HepG2 (cell line): ENCODE measurements at regions not wholly inside any gene's neighbourhood (a gene's known extent, or its start where the extent isn't known, plus 50 kb on each side); places are given as distances from the start of the nearest gene placed in this dataset.

ENCODE experiments used
- ATAC-seq: fragments of 200-7000 bp; cut with Tn5 transposase; 3 replicates; pipeline ENCODE4 v1.9.1; 2020; ENCODE audit warnings: mild to moderate bottlenecking, moderate library complexity
- BruUV-seq: library from RNA; stranded (reverse); fragments of 400-500 nt; replicated peaks from 2 replicates; lab custom pipeline; 2021; lab: Mats Ljungman, UMichigan
- CTCF ChIA-PET: fragments of 300-600 bp; formaldehyde crosslinking; extraction: SDS; loops from one replicate; lab custom pipeline; 2021; ENCODE audit warnings: low total read pairs, inconsistent platforms, low intra/inter-chr PET ratio; lab: Yijun Ruan, JAX
- POLR2A ChIA-PET: fragments of 350-600 bp; sonication (Branson Sonifier 250); formaldehyde crosslinking; loops from one replicate; lab custom pipeline; 2020; ENCODE audit warnings: antibody characterized with exemption, inconsistent platforms; lab: Yijun Ruan, JAX
- DNase-seq: peaks from one replicate; pipeline ENCODE4 v3.0.0-alpha.2; 2015; ENCODE audit warnings: low spot score
- FAIRE-seq: peaks from 3 replicates; lab custom pipeline; 2011; peaks lifted over from hg19 to GRCh38; lab: Jason Lieb, UNC
- H2AFZ ChIP-seq: one replicate; pipeline ENCODE4 v1.6.1; 2011; ENCODE audit warnings: low read length, inconsistent platforms
- H3K27ac ChIP-seq: fragments of 300-600 bp; 3 replicates; pipeline ENCODE4 v1.8.0; 2011; ENCODE audit warnings: mixed run types, mild to moderate bottlenecking, mixed read lengths, low read length, inconsistent platforms; ENCODE audit not compliant: insufficient read depth; ENCODE audit errors: extremely low read length
- H3K27me3 ChIP-seq, 2 experiments: fragments of 200-600 bp in 1 of 2; 2 replicates in 1 of 2; 3 replicates in 1 of 2; pipeline versions ENCODE4 v1.6.0 to v1.8.0; 2011; ENCODE audit warnings: low read length in 2 of 2, mild to moderate bottlenecking in 2 of 2, moderate library complexity in 2 of 2, inconsistent platforms in 1 of 2; ENCODE audit not compliant: insufficient read depth in 2 of 2, control insufficient read depth in 1 of 2
- H3K36me3 ChIP-seq, 2 experiments: fragments of 200-600 bp in 1 of 2; replicated peaks in 1 of 2; 2 replicates in 1 of 2; 3 replicates in 1 of 2; pipeline versions ENCODE4 v1.5.1 to v1.8.0; 2011; ENCODE audit warnings: low read length in 2 of 2, inconsistent platforms in 1 of 2; ENCODE audit not compliant: insufficient read depth in 2 of 2, control insufficient read depth in 1 of 2
- H3K4me1 ChIP-seq: 2 replicates; pipeline ENCODE4 v1.5.1; 2012; ENCODE audit warnings: low read length, inconsistent platforms; ENCODE audit not compliant: insufficient read depth
- H3K4me2 ChIP-seq: 2 replicates; pipeline ENCODE4 v1.6.0; 2011; ENCODE audit warnings: low read depth, low read length, inconsistent platforms
- H3K4me3 ChIP-seq, 3 experiments: fragments of 200-600 bp in 1 of 3; sonication (generic), shearing (Covaris generic) in 1 of 3; replicated peaks in 1 of 3; 2 replicates each; pipeline ENCODE4 v1.5.1; 2011 to 2016; ENCODE audit warnings: low read length in 3 of 3, inconsistent platforms in 2 of 3, low read depth in 2 of 3, mild to moderate bottlenecking in 2 of 3, control low read depth in 1 of 3, mixed read lengths in 1 of 3; ENCODE audit not compliant: insufficient read depth in 1 of 3
- H3K79me2 ChIP-seq: one replicate; pipeline ENCODE4 v1.6.1; 2011; ENCODE audit warnings: low read length, inconsistent platforms; ENCODE audit not compliant: insufficient read depth
- H3K9ac ChIP-seq: 2 replicates; pipeline ENCODE4 v1.6.0; 2011; ENCODE audit warnings: mild to moderate bottlenecking, low read depth, low read length, inconsistent platforms; ENCODE audit not compliant: insufficient read depth
- H3K9me3 ChIP-seq: 2 replicates; pipeline ENCODE4 v1.5.1; 2012; ENCODE audit warnings: mild to moderate bottlenecking, low read length
- H4K20me1 ChIP-seq: 2 replicates; pipeline ENCODE4 v1.6.0; 2011; ENCODE audit warnings: inconsistent platforms, mild to moderate bottlenecking, low read length, moderate library complexity; ENCODE audit not compliant: insufficient read depth
- CEBPG ChIP-seq: IDR thresholded peaks from 2 replicates; pipeline ENCODE4 v1.6.1; 2016
- GATAD2A ChIP-seq: IDR thresholded peaks from 2 replicates; pipeline ENCODE4 v1.6.1; 2016
- TMF1 ChIP-seq: sonication (generic); formaldehyde crosslinking; IDR thresholded peaks from 2 replicates; pipeline ENCODE4 v1.8.1; 2022; ENCODE audit warnings: low read depth, missing genetic modification reagents
- ZBTB21 ChIP-seq: sonication (generic); formaldehyde crosslinking; IDR thresholded peaks from 2 replicates; pipeline ENCODE4 v1.4.0; 2020; ENCODE audit warnings: missing genetic modification reagents
- ZFP36 ChIP-seq: fragments of 150-350 bp; IDR thresholded peaks from 2 replicates; pipeline ENCODE4 v1.6.1; 2018; ENCODE audit warnings: borderline replicate concordance, low read length, low read depth; ENCODE audit not compliant: partially characterized antibody
- ZNF501 ChIP-seq: sonication (generic); formaldehyde crosslinking; IDR thresholded peaks from 2 replicates; pipeline ENCODE4 v1.5.1; 2020; ENCODE audit warnings: mild to moderate bottlenecking, moderate library complexity, missing genetic modification reagents
- ZNF607 ChIP-seq: sonication (generic); formaldehyde crosslinking; IDR thresholded peaks from 2 replicates; pipeline ENCODE4 v1.5.1; 2020; ENCODE audit warnings: missing genetic modification reagents, mild to moderate bottlenecking, borderline replicate concordance
- ZNF660 ChIP-seq: sonication (generic); formaldehyde crosslinking; IDR thresholded peaks from 2 replicates; pipeline ENCODE4 v1.5.1; 2020; ENCODE audit warnings: mild to moderate bottlenecking, low read depth, missing genetic modification reagents, borderline replicate concordance
- ZNF775 ChIP-seq: sonication (generic); formaldehyde crosslinking; IDR thresholded peaks from 2 replicates; pipeline ENCODE4 v1.4.0; 2020; ENCODE audit warnings: missing genetic modification reagents, mild to moderate bottlenecking, moderate library complexity, borderline replicate concordance
- ZZZ3 ChIP-seq: sonication (generic); formaldehyde crosslinking; IDR thresholded peaks from 2 replicates; pipeline ENCODE4 v1.4.0; 2020; ENCODE audit warnings: missing genetic modification reagents, mild to moderate bottlenecking, borderline replicate concordance
- WGBS: methylation state at CpG from one replicate; pipeline ENCODE4 v1.1.6; 2017; ENCODE audit warnings: low lambda C conversion rate; 5-methylcytosine and 5-hydroxymethylcytosine counted together
- in situ Hi-C: cut with HindIII; loops from 2 replicates; pipeline ENCODE4 v1.10.0; 2017; ENCODE audit warnings: low pct_unique_long_range_greater_than_20kb; ENCODE audit not compliant: extremely low pct_ligation_motif_present
- intact Hi-C: fragments of 100-400 bp; cut with micrococcal nuclease; formaldehyde crosslinking; loops from one replicate; pipeline ENCODE4 v1.10.0; 2022; ENCODE audit not compliant: unreplicated experiment
- TF ChIP-seq, protein P1 (sequence below): sonication (generic); formaldehyde crosslinking; IDR thresholded peaks from 2 replicates; pipeline ENCODE4 v1.4.0; 2020; ENCODE audit warnings: missing genetic modification reagents
- TF ChIP-seq, protein P2 (sequence below): sonication (generic); formaldehyde crosslinking; IDR thresholded peaks from 2 replicates; pipeline ENCODE4 v1.5.1; 2020; ENCODE audit warnings: mild to moderate bottlenecking, moderate library complexity, missing genetic modification reagents

DNA sequence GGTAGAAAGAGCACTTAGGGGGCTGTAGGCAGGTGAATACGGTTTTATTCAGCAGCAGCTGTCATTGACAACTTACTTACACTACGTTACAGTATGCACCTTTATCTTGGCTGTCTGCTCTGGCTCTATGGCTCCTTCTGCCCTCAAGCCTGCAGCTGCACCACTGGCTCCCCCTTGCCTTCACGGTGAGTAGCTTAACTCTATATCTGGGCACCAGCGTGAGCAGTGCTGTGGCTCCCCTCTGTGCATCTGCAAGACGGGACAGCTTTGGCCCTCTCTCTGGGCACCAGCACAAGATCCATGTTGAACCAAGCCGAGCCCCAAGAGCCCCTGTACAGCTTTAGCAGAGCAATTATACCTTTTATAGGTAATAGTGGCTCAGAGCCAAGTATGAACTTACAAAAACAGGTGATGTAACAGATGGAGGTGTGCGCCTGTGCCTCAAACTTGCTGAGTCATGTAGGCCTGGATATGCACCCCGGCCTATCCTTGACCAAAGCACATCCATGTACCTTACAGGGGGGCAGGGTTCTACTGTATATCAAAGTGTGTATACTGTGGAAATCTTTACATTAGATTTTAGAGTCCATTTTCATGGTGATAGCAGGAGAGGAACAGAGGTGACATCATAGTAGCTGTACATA lies 96.9 kb upstream of the CTSC start (continued):
- TF ChIP-seq ZNF775, result no peak
- TF ChIP-seq ZBTB21 (CRISPR knock-in tag), result no peak
- no peak for TF ChIP-seq ZFP36

GRCh38 chr11:88433536-88434230 lies 96.1 kb upstream of the CTSC start:
- ChIA-PET POLR2A (no interaction called here), CTCF (no interaction called here)
- Histone ChIP-seq H3K79me2 (no peaks in the 10 kb centered on the region), H3K9me3 (no peaks in the 10 kb centered on the region), H4K20me1 (no peaks in the 10 kb centered on the region), H3K36me3 (no peaks in the 10 kb centered on the region), H3K4me2 (peak overlapping the region; percentile 49), H3K4me1 (peaks cover 36% of the 10 kb centered on the region), H3K9ac (no peak overlapping the region), H3K27me3 (no peaks in the 10 kb centered on the region), H2AFZ (no peak overlapping the region), H3K27ac (no peak overlapping the region), H3K4me3 (peak overlapping the region in 2 of 3 experiments; percentile 4 to 17; a peak in 2 of 6 replicates)
- ATAC-seq (peak; percentile 77), DNase-seq (peak; percentile 65), FAIRE-seq (no peak)
- intact Hi-C loops, result no loop called here
- WGBS, result 12% methylated on average over 9 of the region's 13 CpGs
- in situ Hi-C loops, result no loop called here
- BruUV-seq, result no TSS peak
- TF ChIP-seq GATAD2A (CRISPR knock-in tag) (0 out of 2 replicates have a peak, but pooled peaks have one; percentile 29), ZNF501 (0 out of 2 replicates have a peak, but pooled peaks have one; percentile 20), ZNF607 (CRISPR knock-in tag) (0 out of 2 replicates have a peak, but pooled peaks have one; percentile 19), CEBPG (CRISPR knock-in tag) (peak; percentile 67), ZNF660 (CRISPR knock-in tag) (no peak), ZZZ3 (no peak), TMF1 (no peak)
- TF ChIP-seq, protein P1, sequence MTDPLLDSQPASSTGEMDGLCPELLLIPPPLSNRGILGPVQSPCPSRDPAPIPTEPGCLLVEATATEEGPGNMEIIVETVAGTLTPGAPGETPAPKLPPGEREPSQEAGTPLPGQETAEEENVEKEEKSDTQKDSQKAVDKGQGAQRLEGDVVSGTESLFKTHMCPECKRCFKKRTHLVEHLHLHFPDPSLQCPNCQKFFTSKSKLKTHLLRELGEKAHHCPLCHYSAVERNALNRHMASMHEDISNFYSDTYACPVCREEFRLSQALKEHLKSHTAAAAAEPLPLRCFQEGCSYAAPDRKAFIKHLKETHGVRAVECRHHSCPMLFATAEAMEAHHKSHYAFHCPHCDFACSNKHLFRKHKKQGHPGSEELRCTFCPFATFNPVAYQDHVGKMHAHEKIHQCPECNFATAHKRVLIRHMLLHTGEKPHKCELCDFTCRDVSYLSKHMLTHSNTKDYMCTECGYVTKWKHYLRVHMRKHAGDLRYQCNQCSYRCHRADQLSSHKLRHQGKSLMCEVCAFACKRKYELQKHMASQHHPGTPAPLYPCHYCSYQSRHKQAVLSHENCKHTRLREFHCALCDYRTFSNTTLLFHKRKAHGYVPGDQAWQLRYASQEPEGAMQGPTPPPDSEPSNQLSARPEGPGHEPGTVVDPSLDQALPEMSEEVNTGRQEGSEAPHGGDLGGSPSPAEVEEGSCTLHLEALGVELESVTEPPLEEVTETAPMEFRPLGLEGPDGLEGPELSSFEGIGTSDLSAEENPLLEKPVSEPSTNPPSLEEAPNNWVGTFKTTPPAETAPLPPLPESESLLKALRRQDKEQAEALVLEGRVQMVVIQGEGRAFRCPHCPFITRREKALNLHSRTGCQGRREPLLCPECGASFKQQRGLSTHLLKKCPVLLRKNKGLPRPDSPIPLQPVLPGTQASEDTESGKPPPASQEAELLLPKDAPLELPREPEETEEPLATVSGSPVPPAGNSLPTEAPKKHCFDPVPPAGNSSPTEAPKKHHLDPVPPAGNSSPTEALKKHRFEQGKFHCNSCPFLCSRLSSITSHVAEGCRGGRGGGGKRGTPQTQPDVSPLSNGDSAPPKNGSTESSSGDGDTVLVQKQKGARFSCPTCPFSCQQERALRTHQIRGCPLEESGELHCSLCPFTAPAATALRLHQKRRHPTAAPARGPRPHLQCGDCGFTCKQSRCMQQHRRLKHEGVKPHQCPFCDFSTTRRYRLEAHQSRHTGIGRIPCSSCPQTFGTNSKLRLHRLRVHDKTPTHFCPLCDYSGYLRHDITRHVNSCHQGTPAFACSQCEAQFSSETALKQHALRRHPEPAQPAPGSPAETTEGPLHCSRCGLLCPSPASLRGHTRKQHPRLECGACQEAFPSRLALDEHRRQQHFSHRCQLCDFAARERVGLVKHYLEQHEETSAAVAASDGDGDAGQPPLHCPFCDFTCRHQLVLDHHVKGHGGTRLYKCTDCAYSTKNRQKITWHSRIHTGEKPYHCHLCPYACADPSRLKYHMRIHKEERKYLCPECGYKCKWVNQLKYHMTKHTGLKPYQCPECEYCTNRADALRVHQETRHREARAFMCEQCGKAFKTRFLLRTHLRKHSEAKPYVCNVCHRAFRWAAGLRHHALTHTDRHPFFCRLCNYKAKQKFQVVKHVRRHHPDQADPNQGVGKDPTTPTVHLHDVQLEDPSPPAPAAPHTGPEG (CRISPR knock-in tag), result no peak
- TF ChIP-seq, protein P2, sequence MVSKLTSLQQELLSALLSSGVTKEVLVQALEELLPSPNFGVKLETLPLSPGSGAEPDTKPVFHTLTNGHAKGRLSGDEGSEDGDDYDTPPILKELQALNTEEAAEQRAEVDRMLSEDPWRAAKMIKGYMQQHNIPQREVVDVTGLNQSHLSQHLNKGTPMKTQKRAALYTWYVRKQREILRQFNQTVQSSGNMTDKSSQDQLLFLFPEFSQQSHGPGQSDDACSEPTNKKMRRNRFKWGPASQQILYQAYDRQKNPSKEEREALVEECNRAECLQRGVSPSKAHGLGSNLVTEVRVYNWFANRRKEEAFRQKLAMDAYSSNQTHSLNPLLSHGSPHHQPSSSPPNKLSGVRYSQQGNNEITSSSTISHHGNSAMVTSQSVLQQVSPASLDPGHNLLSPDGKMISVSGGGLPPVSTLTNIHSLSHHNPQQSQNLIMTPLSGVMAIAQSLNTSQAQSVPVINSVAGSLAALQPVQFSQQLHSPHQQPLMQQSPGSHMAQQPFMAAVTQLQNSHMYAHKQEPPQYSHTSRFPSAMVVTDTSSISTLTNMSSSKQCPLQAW (CRISPR knock-in tag), result 0 out of 2 replicates have a peak, but pooled peaks have one; percentile 18
